ENCODE measurements at regions not wholly inside any gene's neighbourhood (a gene's known extent, or its start where the extent isn't known, plus 50 kb on each side); places are given as distances from the start of the nearest gene placed in this dataset.

DNA sequence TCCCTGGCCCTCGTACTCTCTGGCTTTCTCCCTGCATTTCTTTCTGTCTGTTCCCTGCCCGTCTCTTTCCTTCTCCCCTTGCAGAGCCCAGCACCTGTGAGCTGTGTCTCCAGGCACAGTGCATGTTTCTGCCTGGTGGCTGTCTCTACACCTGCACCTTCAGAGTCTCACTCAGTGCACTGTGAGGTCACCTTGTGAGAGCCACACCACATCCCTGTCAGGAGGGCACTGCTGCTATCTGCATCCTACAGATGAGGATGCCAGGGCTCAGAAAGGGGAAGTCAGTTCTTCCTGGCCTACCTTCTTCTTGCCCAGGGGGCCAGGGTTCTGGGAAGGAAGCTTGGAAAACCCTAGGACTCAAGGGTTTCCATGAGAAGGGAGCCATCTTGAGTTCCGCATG, 69.7 kb upstream of the NEURL1B start:
- H3K27ac ChIP-seq: no peak overlapping the region
- no peaks in the 10 kb centered on the region for H4K20me1 ChIP-seq
- H3K4me2 ChIP-seq: peak overlapping the region in 5 of 11 experiments; percentile 4 to 21 (median 19); a peak in 4 of 22 replicates
- no peak for TF ChIP-seq Cebpa-rat (IDR thresholded peaks at IDR 0.05)
- no peaks in the 10 kb centered on the region for H3K36me3 ChIP-seq
- H3K4me3 ChIP-seq: no peak overlapping the region
- H3K9ac ChIP-seq: no peak overlapping the region
- peaks cover 0 to 51% (median 37%) of the 10 kb centered on the region in 10 experiments; a peak in 15 of 20 replicates for H3K4me1 ChIP-seq
- H3K27me3 ChIP-seq: no peaks in the 10 kb centered on the region
- no peaks in the 10 kb centered on the region for H3K9me3 ChIP-seq (replicated peaks in 1 of 11)

DNA sequence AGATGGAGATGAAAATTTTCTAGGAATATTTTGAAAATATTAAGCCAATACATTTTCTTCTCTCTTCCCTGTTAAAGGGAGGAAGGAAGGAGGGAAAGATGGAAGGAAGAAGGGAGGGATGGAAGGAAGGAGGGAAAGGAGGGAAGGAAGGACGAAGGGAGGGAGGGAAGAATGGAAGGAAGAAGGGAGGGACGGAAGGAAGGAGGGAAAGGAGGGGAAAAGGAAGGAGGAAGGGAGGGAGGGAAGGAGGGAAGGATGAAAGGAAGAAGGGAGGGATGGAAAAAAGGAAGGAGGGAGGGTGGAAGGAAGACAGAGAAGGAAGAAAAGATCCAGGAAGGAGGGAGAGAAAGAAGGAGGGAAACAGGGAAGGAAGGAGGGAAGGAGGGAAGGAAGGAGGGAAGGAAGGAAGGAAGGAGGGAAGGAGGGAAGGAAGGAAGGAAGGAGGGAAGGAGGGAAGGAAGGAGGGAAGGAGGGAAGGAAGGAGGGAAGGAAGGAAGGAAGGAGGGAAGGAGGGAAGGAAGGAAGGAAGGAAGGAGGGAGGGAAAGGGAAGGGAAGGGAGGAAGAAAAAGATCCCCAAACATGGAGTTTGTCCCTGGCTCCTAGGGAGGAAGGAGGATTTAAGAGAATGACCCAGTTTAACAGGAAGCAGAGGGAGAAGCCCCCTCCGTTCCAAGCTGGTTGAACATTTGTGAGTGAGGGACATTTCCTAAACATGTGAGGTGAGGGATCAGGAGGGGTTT, 70.3 kb upstream of the NEURL1B start:
- Histone ChIP-seq H3K36me3 (no peaks in the 10 kb centered on the region), H3K9me3 (replicated peaks in 1 of 11) (no peaks in the 10 kb centered on the region), H3K4me1 (peaks cover 0 to 46% (median 34%) of the 10 kb centered on the region in 10 experiments; a peak in 15 of 20 replicates), H3K9ac (no peak overlapping the region), H3K4me3 (no peak overlapping the region), H3K27me3 (no peaks in the 10 kb centered on the region), H4K20me1 (no peaks in the 10 kb centered on the region), H3K27ac (no peak overlapping the region), H3K4me2 (peak overlapping the region in 4 of 11 experiments; percentile 11 to 21 (median 19); a peak in 3 of 22 replicates)
- TF ChIP-seq Cebpa-rat (IDR thresholded peaks at IDR 0.05): no peak

DNA sequence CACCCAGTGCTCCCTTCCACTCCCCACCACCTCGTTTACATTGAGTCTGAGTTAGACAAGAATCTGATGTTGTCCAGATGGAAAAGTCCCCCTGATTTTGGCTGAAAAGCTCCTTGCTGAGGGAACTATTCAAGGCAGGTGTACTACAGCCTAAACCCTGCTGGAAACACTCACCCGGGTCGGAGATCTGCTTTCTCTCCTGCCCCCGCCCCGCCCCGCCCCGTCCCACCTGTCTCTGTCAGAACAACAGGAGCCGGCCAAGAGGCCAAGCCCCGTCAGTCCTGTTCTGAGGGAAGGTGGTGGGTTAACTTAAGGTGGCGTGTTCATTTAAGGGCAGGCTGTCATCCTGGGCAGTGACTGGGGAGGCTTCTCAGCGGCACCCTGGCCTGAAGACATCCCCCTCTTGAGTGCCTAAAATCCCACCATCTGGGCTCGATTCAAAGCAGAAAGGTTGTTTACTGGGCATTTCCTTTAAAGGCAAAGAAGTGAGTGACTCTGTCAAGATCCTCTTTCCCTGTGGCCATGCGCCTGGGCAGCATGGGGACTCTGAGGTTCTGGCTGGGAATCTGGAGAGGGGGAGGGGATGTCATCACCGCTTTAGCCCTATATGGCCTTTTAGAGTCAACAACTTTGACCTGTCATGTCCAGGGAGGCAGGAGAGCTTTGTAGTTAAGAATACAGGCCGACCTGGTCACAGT, 71.1 kb upstream of the NEURL1B start:
- Histone ChIP-seq H4K20me1 (no peaks in the 10 kb centered on the region), H3K27ac (no peak overlapping the region), H3K9ac (no peak overlapping the region), H3K4me3 (no peak overlapping the region), H3K9me3 (replicated peaks in 1 of 11) (no peaks in the 10 kb centered on the region), H3K4me2 (no peak overlapping the region), H3K27me3 (no peaks in the 10 kb centered on the region), H3K4me1 (peaks cover 0 to 39% (median 26%) of the 10 kb centered on the region in 10 experiments; a peak in 15 of 20 replicates), H3K36me3 (no peaks in the 10 kb centered on the region)
- TF ChIP-seq Cebpa-rat (IDR thresholded peaks at IDR 0.05): no peak

DNA sequence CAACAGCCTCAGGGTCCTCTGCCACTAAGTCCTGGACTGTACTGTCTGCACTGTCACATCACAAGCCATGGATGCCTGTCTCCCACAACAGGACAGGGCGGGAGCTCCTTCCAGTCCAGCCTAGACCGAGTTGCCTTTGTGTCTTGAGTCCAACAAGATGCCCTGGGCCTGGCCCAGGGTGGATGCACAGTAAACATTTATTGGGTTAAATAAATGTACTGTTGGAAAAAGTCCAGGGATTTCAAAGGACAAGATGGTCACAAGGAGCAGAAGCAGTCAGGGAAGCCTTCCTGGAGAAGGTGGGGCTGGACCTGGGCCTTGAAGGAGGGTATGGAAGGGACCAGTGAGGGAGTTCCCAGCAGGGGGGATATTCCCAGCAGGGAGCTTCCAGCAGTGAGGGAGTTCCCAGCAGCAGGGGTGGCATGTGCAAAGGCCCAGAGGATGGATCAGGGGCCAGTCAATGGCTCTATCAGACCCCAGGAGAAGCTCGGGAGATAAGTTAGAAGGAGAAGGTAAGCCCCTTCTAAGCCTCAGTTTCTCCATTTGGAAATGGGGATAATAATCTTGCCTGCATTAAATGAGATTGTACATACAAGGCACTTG, 72.7 kb upstream of the NEURL1B start:
- H3K4me1 ChIP-seq: peaks cover 0 to 24% (median 10%) of the 10 kb centered on the region in 10 experiments; a peak in 11 of 20 replicates
- H3K36me3 ChIP-seq: no peaks in the 10 kb centered on the region
- no peaks in the 10 kb centered on the region for H3K9me3 ChIP-seq (replicated peaks in 1 of 11)
- no peaks in the 10 kb centered on the region for H3K27me3 ChIP-seq
- no peak overlapping the region for H3K4me3 ChIP-seq
- H4K20me1 ChIP-seq: no peaks in the 10 kb centered on the region
- H3K9ac ChIP-seq: no peak overlapping the region
- no peak overlapping the region for H3K27ac ChIP-seq
- no peak for TF ChIP-seq Cebpa-rat (IDR thresholded peaks at IDR 0.05)
- H3K4me2 ChIP-seq: no peak overlapping the region

DNA sequence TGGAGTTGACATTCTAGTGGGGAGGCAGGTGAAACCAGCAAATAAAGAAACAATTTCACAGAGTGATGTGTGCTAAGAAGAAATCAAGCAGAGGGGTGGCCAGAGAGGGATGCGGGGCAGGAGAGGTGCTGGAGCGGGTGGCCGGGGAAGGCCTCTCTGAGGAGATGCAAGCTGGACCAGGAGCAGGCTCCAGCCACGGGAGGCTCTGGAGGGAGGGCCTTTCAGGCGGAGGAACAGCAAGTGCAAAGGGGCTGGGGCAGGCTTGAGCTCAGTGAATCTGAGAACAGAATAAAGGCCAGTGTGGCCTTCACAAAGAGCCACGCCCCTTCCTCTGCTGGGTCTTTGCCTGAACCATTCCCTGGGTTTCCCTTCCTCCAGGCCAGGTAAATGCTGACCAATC, 73.2 kb upstream of the NEURL1B start:
- Histone ChIP-seq H3K9ac (no peak overlapping the region), H3K4me2 (no peak overlapping the region), H3K27me3 (no peaks in the 10 kb centered on the region), H3K9me3 (replicated peaks in 1 of 11) (no peaks in the 10 kb centered on the region), H3K4me1 (peaks cover 0 to 18% (median 7%) of the 10 kb centered on the region in 10 experiments; a peak in 9 of 20 replicates), H3K36me3 (no peaks in the 10 kb centered on the region), H4K20me1 (no peaks in the 10 kb centered on the region), H3K4me3 (no peak overlapping the region), H3K27ac (no peak overlapping the region)
- TF ChIP-seq Cebpa-rat (IDR thresholded peaks at IDR 0.05): no peak

DNA sequence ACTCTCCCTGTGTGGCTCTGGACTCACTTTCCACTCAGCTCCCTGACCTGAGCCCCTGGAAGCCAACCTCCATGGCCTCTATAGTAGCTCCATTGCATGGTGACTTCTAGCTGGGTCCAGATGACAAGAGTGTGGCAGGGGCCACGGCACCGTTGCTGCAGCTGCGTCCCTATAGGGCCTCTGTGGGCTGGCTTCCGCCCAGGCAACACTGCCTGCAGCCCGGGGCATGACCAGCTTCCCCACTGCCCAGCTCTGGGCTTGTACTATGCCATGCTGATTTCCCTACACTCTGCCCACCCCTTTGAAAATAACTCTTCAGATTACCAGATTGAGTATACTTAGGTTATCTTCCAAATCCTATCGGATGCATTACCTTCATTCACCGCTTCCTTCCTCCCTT, 73.8 kb upstream of the NEURL1B start:
- H3K9ac ChIP-seq: no peak overlapping the region
- no peak overlapping the region for H3K4me3 ChIP-seq
- H3K4me1 ChIP-seq: peaks cover 0 to 14% (median 7%) of the 10 kb centered on the region in 10 experiments; a peak in 8 of 20 replicates
- TF ChIP-seq Cebpa-rat (IDR thresholded peaks at IDR 0.05): no peak
- H3K36me3 ChIP-seq: no peaks in the 10 kb centered on the region
- H3K27me3 ChIP-seq: no peaks in the 10 kb centered on the region
- no peaks in the 10 kb centered on the region for H4K20me1 ChIP-seq
- no peaks in the 10 kb centered on the region for H3K9me3 ChIP-seq (replicated peaks in 1 of 11)
- no peak overlapping the region for H3K27ac ChIP-seq
- no peak overlapping the region for H3K4me2 ChIP-seq

DNA sequence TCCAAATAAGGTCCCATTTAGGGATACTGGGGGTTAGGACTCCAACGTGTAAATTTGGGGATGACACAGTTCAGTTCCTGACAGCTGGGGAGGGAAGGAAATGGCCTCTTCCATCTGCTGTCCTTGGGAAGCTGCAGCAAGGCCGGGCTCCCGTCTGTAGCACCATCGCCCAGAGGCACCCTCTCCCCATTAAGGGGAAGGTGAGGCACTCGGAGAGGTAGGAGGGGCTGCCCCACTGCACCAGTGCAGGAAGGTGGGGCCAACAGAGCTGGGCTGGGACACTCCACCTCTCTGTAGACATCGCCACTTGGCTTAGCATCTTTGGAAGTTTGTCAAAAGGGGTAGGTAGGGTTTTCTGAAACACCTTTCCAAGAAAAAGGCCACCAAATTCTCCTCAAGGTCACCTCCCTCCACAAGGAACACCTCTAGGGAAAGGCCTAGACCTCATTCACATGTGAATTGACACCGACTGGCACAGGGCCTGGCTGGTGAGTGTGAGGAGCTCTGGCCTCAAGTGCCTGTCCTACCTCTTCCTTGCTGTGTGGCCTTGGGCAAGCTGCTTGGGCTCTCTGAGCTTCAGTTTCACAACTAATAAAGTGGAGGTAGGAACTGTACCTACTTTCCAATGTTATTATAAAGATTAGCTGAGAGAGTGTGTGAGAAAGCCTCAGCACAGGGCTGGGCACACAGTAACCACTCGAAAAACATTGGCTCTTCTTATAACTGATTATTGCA, 75.0 kb upstream of the NEURL1B start:
- H3K9ac ChIP-seq: no peak overlapping the region
- H3K9me3 ChIP-seq (replicated peaks in 1 of 11): no peaks in the 10 kb centered on the region
- H3K4me3 ChIP-seq: no peak overlapping the region
- TF ChIP-seq Cebpa-rat (IDR thresholded peaks at IDR 0.05): no peak
- H3K27ac ChIP-seq: no peak overlapping the region
- H3K4me2 ChIP-seq: no peak overlapping the region
- peaks cover 0 to 3% (median 1%) of the 10 kb centered on the region in 10 experiments; a peak in 7 of 20 replicates for H3K4me1 ChIP-seq
- no peaks in the 10 kb centered on the region for H4K20me1 ChIP-seq
- no peaks in the 10 kb centered on the region for H3K36me3 ChIP-seq
- H3K27me3 ChIP-seq: no peaks in the 10 kb centered on the region

DNA sequence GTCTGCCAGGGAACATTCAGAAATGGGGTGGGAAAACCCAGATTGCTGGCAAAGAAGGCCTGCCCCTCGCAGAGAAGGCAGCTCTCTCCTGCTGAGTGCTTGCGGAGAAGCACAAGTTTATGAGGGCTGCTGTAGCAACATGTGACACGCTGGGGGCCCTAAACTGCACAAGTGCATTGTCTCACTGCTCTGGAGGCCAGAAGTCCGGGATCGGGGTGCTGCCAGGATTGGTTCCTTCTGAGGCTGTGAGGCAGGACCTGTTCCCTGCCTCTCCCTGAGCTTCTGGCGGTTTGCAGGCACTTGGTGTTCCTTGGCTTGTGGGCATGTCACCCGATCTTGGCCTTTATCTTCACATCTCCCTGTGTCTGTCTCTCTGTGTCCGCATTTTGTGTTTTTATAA, 75.6 kb upstream of the NEURL1B start:
- Histone ChIP-seq H3K4me2 (no peak overlapping the region), H3K36me3 (no peaks in the 10 kb centered on the region), H3K4me1 (no peaks in the 10 kb centered on the region), H3K4me3 (no peak overlapping the region), H3K9me3 (replicated peaks in 1 of 11) (no peaks in the 10 kb centered on the region), H3K27ac (no peak overlapping the region), H3K27me3 (no peaks in the 10 kb centered on the region), H4K20me1 (no peaks in the 10 kb centered on the region), H3K9ac (no peak overlapping the region)
- TF ChIP-seq Cebpa-rat (IDR thresholded peaks at IDR 0.05): no peak

DNA sequence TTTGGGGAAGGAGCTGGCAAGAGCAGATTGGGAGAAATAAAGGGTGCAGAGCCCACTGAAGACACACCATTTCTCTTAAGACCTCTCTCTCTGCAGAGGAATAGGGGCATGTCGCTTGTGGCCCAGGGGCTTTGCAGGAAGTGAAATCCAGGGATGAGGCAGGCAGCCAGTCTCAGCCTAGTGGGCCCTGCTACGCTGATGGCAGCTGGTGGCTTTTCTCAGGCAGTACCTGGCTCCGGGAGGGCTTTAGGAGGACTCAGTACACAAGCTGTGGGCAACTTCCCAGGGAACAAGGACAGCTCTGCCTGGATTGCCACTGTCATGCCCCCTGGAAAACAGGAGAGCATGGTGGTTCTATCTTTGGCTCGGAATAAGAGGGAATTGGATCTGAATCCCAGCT, 76.2 kb upstream of the NEURL1B start:
- no peak overlapping the region for H3K4me2 ChIP-seq
- no peaks in the 10 kb centered on the region for H3K9me3 ChIP-seq (replicated peaks in 1 of 11)
- H3K9ac ChIP-seq: no peak overlapping the region
- H3K4me3 ChIP-seq: no peak overlapping the region
- no peaks in the 10 kb centered on the region for H3K36me3 ChIP-seq
- TF ChIP-seq Cebpa-rat (IDR thresholded peaks at IDR 0.05): no peak
- H3K4me1 ChIP-seq: no peaks in the 10 kb centered on the region
- no peaks in the 10 kb centered on the region for H3K27me3 ChIP-seq
- no peaks in the 10 kb centered on the region for H4K20me1 ChIP-seq
- H3K27ac ChIP-seq: no peak overlapping the region

All from BLaER1 treated with 17β-estradiol and CSF1 and Interleukin-3, amounts not matched to agents 10 nM and 100 nM (cell line).